C1 segment of cervical spinal cord (tissue), 14 donors: ENCODE measurements at regions not wholly inside any gene's neighbourhood (a gene's known extent, or its start where the extent isn't known, plus 50 kb on each side); places are given as distances from the start of the nearest gene placed in this dataset.

ENCODE experiments used
- DNase-seq, 14 donors: peaks; one replicate each; lab custom pipeline; 2025; lab: John Stamatoyannopoulos, UW

DNA sequence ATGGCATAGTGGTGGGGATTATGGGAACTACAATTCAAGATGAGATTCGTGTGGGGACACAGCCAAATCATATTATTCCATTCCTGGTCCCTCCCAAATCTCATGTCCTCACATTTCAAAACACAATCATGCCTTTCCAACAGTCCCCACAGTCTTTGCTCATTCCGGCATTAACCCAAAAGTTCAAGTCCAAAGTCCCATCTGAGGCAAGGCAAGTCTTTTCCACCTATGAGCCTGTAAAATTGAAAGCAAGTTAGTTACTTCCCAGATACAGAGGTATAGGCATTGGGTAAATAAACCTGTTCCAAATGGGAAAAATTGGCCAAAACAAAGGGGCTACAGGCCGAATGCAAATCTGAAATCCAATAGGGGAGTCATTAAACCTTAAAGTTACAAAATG lies 1063.2 kb downstream of the CDH11 start:
- DNase-seq = no peak

GRCh38 chr16:64051824-64052223 lies 1070.0 kb downstream of the CDH11 start:
- peak in 1 of 14 donors; percentile 0 for DNase-seq

- no peak for DNase-seq
These were observed 1074.0 kb downstream of the CDH11 start for GRCh38 chr16:64047878-64048277.

DNA sequence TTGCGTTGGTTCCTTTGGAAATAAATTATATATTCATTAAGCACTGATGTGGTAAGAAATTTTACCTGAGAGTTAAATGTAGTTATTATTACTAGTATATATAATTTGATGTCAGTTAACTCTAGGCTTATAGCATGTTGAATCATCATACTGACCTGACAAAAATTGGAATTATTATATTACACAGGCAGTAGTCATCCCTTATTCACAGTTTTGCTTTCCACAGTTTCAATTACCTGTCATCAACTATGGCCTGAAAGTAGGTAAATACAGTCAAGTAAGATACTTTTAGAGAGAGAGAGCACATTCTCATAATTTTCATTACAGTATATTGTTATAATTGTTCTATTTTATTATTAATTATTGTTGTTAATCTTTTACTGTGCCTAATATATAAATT lies 1074.7 kb downstream of the CDH11 start:
- DNase-seq = no peak

DNA sequence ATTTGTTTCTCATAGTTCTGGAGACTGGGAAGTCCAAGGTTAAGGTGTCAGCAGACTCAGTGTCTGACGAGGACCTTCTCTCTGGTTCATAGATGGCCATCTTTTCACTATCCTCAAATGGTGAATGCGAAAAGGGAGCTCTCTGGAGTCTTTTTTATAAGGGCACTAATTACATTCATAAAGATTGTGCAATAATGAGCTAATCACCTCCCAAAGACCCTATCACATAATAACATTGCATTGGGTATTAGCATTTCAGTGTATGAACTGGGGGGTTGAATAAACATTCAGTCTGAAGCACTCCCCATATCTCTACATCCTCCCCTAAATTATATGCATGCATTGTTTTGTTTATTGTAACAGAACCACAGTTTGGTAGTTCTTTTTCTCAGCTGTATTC lies 1086.5 kb downstream of the CDH11 start:
- no peak for DNase-seq

DNA sequence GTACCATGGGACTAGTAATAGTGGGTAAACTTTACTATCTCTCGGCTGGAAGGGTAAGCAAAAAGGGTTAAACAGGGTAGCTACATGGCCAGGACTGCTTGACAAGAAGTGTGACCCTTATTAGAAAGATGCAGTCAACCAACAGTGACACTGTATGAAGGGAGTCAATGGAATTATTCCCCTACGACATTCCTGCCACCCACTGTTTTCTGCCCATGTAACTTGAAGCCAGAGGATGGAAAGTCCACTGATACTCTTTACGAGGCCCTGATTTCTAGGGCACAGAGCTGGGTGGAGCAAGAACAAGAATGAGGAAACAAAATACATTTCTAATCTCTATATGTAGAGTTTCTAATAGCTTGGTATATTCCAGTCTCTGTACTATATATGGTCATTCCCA lies 1102.5 kb downstream of the CDH11 start:
- no peak for DNase-seq

- DNase-seq = no peak
These were observed 1104.1 kb downstream of the CDH11 start for GRCh38 chr16:64017796-64018195.

GRCh38 chr16:64013856-64014255 lies 1108.0 kb downstream of the CDH11 start:
- no peak for DNase-seq

DNA sequence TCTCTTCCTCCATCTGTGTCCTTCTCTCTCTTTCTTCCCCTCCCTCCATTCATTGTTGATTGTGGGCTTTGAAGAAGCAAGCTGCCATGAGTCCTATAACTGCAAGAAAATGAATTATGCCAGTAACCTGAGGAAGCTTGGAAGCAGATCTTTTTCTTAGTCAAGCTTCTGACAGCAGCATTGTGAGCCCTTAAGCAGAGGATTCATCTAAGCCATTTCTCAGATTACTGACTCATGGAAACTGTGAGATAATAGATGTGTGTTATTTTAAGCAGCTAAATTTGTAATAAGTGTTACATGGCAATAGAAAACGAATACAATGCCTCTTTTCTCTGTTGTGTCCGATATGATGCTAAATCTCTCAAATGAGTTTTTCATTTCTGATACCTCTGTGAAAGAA lies 1109.7 kb downstream of the CDH11 start:
- DNase-seq = no peak

DNA sequence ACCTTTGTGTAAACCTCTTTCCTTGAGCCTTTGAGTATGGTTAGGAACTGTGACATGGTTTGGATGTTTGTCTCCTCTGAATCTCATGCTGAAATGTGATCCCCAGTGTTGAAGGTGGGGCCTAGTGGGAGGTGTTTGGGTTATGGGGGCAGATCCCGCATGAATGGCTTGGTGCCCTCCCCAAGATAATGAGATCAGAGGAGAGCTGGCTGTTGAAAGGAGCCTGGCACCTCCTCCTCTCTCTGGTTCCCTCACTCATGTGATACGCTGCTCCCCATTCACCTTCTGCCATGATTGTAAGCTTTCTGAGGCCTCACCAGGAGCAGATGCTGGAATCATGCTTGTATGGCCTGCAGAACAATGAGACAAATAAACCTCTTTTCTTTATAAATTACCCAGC lies 1110.2 kb downstream of the CDH11 start:
- DNase-seq = no peak

GRCh38 chr16:64008131-64008530 lies 1113.7 kb downstream of the CDH11 start:
- DNase-seq = no peak

DNA sequence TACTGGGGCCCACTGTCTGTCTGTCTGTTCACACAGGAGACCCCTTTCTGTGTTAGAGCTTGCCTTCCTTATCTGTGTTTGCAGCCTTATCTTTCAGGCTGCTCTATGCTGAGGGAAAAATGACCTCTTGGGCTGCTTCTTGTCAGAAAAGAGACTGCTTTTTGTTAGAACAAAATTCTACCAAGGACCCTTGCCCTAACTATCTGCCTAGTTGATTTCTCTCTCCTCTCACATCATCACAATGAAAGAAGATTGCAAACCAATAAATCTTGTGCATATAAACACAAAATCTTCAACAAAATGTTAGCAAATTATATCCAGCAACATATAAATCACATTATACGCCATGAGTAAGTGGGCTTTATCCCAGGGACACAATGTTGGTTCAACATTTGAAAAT lies 1117.7 kb downstream of the CDH11 start:
- no peak for DNase-seq

GRCh38 chr16:63995025-63995424 lies 1126.8 kb downstream of the CDH11 start:
- DNase-seq = no peak

GRCh38 chr16:63983401-63983800 lies 1138.5 kb downstream of the CDH11 start:
- DNase-seq = no peak

DNA sequence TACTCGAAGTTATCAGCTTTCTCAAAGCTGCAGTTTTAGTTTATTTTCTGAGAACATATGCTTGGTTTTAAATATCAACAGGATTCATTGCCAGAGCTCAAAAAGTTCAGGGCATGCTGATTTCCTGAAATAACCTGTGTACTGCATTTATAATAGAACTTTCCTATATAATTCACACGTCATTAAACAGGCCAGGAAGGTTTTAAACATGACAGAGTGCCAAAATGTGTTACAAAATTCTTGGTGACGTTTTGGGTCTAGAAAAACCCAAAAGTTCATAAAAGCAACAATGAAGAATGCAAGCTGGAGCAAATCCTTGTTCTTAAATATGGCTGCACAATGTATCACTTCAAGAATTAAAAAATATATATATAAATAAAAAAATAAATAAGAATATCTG lies 1139.1 kb downstream of the CDH11 start:
- no peak for DNase-seq

DNA sequence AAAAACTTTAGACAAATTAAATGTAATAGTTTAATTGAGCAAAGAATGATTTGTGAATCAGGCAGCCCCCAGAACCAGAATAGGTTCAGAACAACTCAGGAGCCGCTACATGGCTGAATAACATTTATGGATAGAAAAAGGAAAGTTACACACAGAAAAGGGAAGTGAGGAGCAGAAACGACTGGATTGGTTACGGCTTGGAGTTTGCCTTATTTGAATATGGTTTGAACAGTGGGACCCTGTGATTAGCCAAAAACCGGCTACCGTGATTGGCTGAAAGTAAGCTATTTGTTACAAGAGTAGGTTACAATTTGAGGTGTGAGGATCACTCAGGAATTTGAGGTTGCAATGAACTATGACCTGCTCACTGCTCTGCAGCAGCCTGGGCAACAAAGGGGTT lies 1139.8 kb downstream of the CDH11 start:
- no peak for DNase-seq

DNA sequence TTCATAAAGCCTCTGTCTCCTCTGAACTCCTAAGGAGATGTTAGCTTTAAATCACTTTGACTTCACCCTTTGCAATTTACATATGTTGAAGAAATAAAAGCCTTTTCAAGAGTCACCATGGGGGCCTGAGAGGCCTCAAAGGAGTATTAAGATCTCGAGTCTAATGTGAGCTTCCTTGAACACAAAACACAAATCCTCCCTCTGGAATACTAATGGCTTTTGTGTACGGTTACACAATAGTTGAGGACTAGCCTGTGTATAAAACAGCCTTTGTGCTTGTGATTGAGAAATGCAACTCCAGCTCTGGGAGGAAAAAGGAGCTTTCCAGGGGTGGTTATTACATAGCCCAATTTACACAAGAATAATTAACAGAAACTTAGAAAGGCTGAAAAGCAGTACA lies 1140.2 kb downstream of the CDH11 start:
- DNase-seq = no peak

GRCh38 chr16:63980763-63981162 lies 1141.1 kb downstream of the CDH11 start:
- DNase-seq = no peak

DNA sequence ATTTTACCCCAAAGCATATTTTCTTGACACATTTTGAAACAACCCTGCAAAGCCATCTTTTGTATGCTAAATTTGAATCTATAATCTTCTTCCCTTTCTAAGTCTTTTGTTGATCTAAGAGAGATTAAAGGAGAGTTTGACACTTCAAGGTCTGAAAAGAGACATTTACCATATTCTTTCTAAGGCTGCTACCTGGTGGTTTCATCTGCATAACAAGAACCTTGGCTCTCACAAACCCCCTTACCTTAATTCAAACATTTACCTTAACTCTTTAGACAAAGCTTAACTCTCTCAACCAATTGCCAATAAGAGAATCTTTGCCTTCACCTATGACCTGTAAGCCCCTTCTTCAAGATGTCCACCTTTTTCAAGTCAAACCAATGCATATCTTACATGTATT lies 1143.6 kb downstream of the CDH11 start:
- DNase-seq = no peak

GRCh38 chr16:63976345-63976744 lies 1145.5 kb downstream of the CDH11 start:
- no peak for DNase-seq

DNA sequence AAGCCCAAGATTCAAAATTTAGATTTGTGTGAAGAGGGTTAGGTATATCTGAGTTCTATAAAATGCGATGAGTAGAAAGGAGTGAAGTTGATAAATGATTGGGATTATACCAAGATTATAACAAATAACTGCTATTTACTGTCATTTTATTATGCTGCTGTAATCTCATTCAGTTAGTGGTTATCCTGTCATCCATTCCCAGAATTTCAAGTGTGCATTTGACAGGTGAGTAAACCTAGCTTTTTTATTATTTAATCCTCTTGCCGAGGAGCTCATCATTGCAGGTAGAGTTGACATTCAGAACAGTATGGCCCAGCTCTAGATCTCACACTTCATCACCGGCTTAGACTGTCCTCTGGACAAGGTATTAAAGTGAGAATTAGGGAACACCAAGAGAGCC lies 1146.2 kb downstream of the CDH11 start:
- no peak for DNase-seq

DNA sequence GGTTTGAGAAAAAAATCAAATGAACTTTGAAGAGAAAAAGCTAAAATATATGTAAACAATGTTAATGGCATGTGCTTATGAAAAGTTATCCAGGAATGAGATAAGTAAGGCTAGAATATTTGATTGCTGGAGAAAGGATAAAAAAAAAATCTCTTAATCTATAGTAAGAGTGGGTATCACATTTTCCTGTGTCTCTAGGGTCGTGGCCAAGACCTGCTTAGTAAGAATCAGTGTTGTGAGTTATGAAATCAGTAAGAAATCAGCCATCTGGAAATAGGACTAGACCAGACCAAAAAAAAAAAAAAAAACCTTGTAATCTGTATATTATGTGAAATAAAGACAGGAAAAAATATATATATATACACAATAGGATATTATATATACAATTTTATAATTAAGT lies 1153.9 kb downstream of the CDH11 start:
- DNase-seq = no peak

- DNase-seq = no peak
These were observed 1161.5 kb downstream of the CDH11 start for GRCh38 chr16:63960321-63960720.

- DNase-seq = no peak
These were observed 1174.8 kb downstream of the CDH11 start for GRCh38 chr16:63947022-63947421.

GRCh38 chr16:63945806-63946205 lies 1176.1 kb downstream of the CDH11 start:
- no peak for DNase-seq
